CD14-positive monocyte (primary cell): ENCODE measurements at regions not wholly inside any gene's neighbourhood (a gene's known extent, or its start where the extent isn't known, plus 50 kb on each side); places are given as distances from the start of the nearest gene placed in this dataset.

Source experiments
- DNase-seq, 3 donors: peaks; one replicate each; pipeline ENCODE4 v3.0.0-alpha.2; 2011 to 2022
- H2AFZ ChIP-seq: 2 replicates; pipeline ENCODE4 v1.6.0; 2012; ENCODE audit warnings: mild to moderate bottlenecking, low read depth, low read length, inconsistent platforms; ENCODE audit not compliant: insufficient read depth, poor library complexity, severe bottlenecking
- H3K27ac ChIP-seq, 2 donors: 1 replicate in 1 of 2; 2 replicates in 1 of 2; pipeline ENCODE4 v1.5.1; 2012 to 2013; ENCODE audit warnings: low read length in 2 of 2, control low read depth in 1 of 2, inconsistent platforms in 1 of 2, low read depth in 1 of 2, mild to moderate bottlenecking in 1 of 2
- H3K27me3 ChIP-seq, 2 donors: one replicate each; pipeline versions ENCODE4 v1.6.0 to v1.6.1; 2011 to 2013; ENCODE audit warnings: low read length in 2 of 2; ENCODE audit not compliant: control insufficient read depth in 2 of 2, insufficient read depth in 2 of 2
- H3K36me3 ChIP-seq, 2 donors: replicated peaks in 1 of 2; 1 replicate in 1 of 2; 2 replicates in 1 of 2; pipeline versions ENCODE4 v1.5.1 to v1.6.1; 2012 to 2013; ENCODE audit warnings: low read length in 2 of 2, control low read depth in 1 of 2, inconsistent platforms in 1 of 2, mild to moderate bottlenecking in 1 of 2; ENCODE audit not compliant: insufficient read depth in 2 of 2, control insufficient read depth in 1 of 2
- H3K4me1 ChIP-seq, 2 donors: 1 replicate in 1 of 2; 2 replicates in 1 of 2; pipeline versions ENCODE4 v1.5.1 to v1.6.1; 2012 to 2013; ENCODE audit warnings: low read length in 2 of 2, control low read depth in 1 of 2, inconsistent platforms in 1 of 2, mild to moderate bottlenecking in 1 of 2, moderate library complexity in 1 of 2; ENCODE audit not compliant: insufficient read depth in 2 of 2, control insufficient read depth in 1 of 2
- H3K4me2 ChIP-seq: replicated peaks from 2 replicates; pipeline ENCODE3; 2012; ENCODE audit warnings: low read length, moderate library complexity, mild to moderate bottlenecking; ENCODE audit not compliant: poor library complexity, severe bottlenecking; ENCODE audit errors: extremely low read depth
- H3K4me3 ChIP-seq, 3 experiments: fragments of 200-600 bp in 1 of 3; sonication (generic) in 1 of 3; replicated peaks in 1 of 3; 1 replicate in 2 of 3; 2 replicates in 1 of 3; pipeline ENCODE4 v1.5.1; 2011 to 2013; ENCODE audit warnings: low read length in 3 of 3, mild to moderate bottlenecking in 3 of 3, control low read depth in 2 of 3, low read depth in 2 of 3, inconsistent platforms in 1 of 3, moderate library complexity in 1 of 3
- H3K79me2 ChIP-seq: 2 replicates; pipeline ENCODE4 v1.6.0; 2012; ENCODE audit warnings: mild to moderate bottlenecking, control low read depth, inconsistent platforms, low read length, moderate library complexity; ENCODE audit not compliant: insufficient read depth
- H3K9ac ChIP-seq: 2 replicates; pipeline ENCODE4 v1.6.0; 2017; ENCODE audit warnings: low read length, mild to moderate bottlenecking; ENCODE audit not compliant: insufficient read depth, poor library complexity, severe bottlenecking
- H3K9me3 ChIP-seq, 2 donors: replicated peaks in 1 of 2; 1 replicate in 1 of 2; 2 replicates in 1 of 2; pipeline versions ENCODE4 v1.5.1 to v1.6.1; 2012 to 2013; ENCODE audit warnings: low read length in 2 of 2, control low read depth in 1 of 2; ENCODE audit not compliant: control insufficient read depth in 1 of 2, insufficient read depth in 1 of 2
- H4K20me1 ChIP-seq: 2 replicates; pipeline ENCODE4 v1.6.0; 2012; ENCODE audit warnings: mild to moderate bottlenecking, low read length, control low read depth, moderate library complexity; ENCODE audit not compliant: insufficient read depth
- H3K27ac Mint-ChIP-seq, 7 donors: one replicate each; pipeline ENCODE4 v1.8.0; 2020; ENCODE audit warnings: mild to moderate bottlenecking in 7 of 7, mixed read lengths in 7 of 7, moderate library complexity in 6 of 7, inconsistent platforms in 2 of 7
- H3K27me3 Mint-ChIP-seq, 3 donors: one replicate each; pipeline ENCODE4 v1.8.0; 2021 to 2022; ENCODE audit warnings: low read depth in 3 of 3, mild to moderate bottlenecking in 3 of 3, mixed read lengths in 3 of 3, moderate library complexity in 3 of 3, inconsistent platforms in 1 of 3
- H3K36me3 Mint-ChIP-seq, 2 donors: one replicate each; pipeline ENCODE4 v1.8.0; 2020; ENCODE audit warnings: mixed read lengths in 2 of 2, inconsistent platforms in 1 of 2, mild to moderate bottlenecking in 1 of 2
- H3K4me1 Mint-ChIP-seq: one replicate; pipeline ENCODE4 v1.8.0; 2020; ENCODE audit warnings: mild to moderate bottlenecking, mixed read lengths
- H3K4me3 Mint-ChIP-seq, 2 donors: one replicate each; pipeline ENCODE4 v1.8.0; 2020; ENCODE audit warnings: mild to moderate bottlenecking in 2 of 2, mixed read lengths in 2 of 2, moderate library complexity in 1 of 2
- H3K9me3 Mint-ChIP-seq, 7 donors: one replicate each; pipeline ENCODE4 v1.8.0; 2020 to 2022; ENCODE audit warnings: mixed read lengths in 7 of 7, mild to moderate bottlenecking in 6 of 7, moderate library complexity in 6 of 7, inconsistent platforms in 2 of 7
- CTCF ChIP-seq: fragments of 200-600 bp; IDR thresholded peaks from one replicate; pipeline ENCODE4 v1.8.0; 2022; ENCODE audit warnings: antibody characterized with exemption, mild to moderate bottlenecking
- WGBS: methylation state at CpG from one replicate; pipeline ENCODE4 v1.1.5; 2013; ENCODE audit warnings: missing lambda C conversion rate; ENCODE audit not compliant: insufficient coverage; 5-methylcytosine and 5-hydroxymethylcytosine counted together
- intact Hi-C, 2 donors: fragments of 100-400 bp; cut with micrococcal nuclease; formaldehyde crosslinking; loops; one replicate each; pipeline versions ENCODE4 v1.15.0 to v1.15.1; 2023

- H3K9ac ChIP-seq = no peak overlapping the region
- intact Hi-C loops = no loop called here
- no peak overlapping the region for H3K4me3 Mint-ChIP-seq
Observed at GRCh38 chr6:137430954-137431353, 63.2 kb downstream of the OLIG3 start.

GRCh38 chr6:137427656-137428290, 66.4 kb downstream of the OLIG3 start:
- intact Hi-C loops = no loop called here
- H3K4me1 ChIP-seq = no peaks in the 10 kb centered on the region
- Mint-ChIP-seq H3K36me3 (no peaks in the 10 kb centered on the region), H3K27ac (no peak overlapping the region), H3K9me3 (no peaks in the 10 kb centered on the region), H3K4me3 (no peak overlapping the region), H3K27me3 (peaks cover 0 to 3% (median 0%) of the 10 kb centered on the region in 3 donors), H3K4me1 (no peaks in the 10 kb centered on the region)
- TF ChIP-seq CTCF = no peak
- H3K9me3 ChIP-seq = no peaks in the 10 kb centered on the region
- 20% methylated on average over 1 of the region's 7 CpGs for WGBS
- no peak overlapping the region for H3K27ac ChIP-seq
- peaks cover 0 to 5% of the 10 kb centered on the region in 2 donors for H3K27me3 ChIP-seq
- no peak overlapping the region for H3K4me2 ChIP-seq
- H4K20me1 ChIP-seq = no peaks in the 10 kb centered on the region
- no peak overlapping the region for H2AFZ ChIP-seq
- H3K4me3 ChIP-seq = no peak overlapping the region
- DNase-seq = no peak
- no peaks in the 10 kb centered on the region for H3K79me2 ChIP-seq
- no peaks in the 10 kb centered on the region for H3K36me3 ChIP-seq
- H3K9ac ChIP-seq = no peak overlapping the region

More at GRCh38 chr6:137430954-137431353, 63.2 kb downstream of the OLIG3 start:
- no peak for DNase-seq
- 86% methylated on average over 2 of the region's 4 CpGs for WGBS
- no peaks in the 10 kb centered on the region for H3K36me3 Mint-ChIP-seq
- H3K9me3 Mint-ChIP-seq = no peaks in the 10 kb centered on the region
- Histone ChIP-seq H3K36me3 (no peaks in the 10 kb centered on the region), H3K4me3 (no peak overlapping the region), H3K27ac (no peak overlapping the region), H2AFZ (no peak overlapping the region), H3K27me3 (peaks cover 0 to 7% of the 10 kb centered on the region in 2 donors), H4K20me1 (no peaks in the 10 kb centered on the region), H3K9me3 (no peaks in the 10 kb centered on the region), H3K79me2 (no peaks in the 10 kb centered on the region), H3K4me1 (no peaks in the 10 kb centered on the region), H3K4me2 (no peak overlapping the region)
- peaks cover 0 to 3% (median 0%) of the 10 kb centered on the region in 3 donors for H3K27me3 Mint-ChIP-seq
- H3K27ac Mint-ChIP-seq = no peak overlapping the region
- H3K4me1 Mint-ChIP-seq = no peaks in the 10 kb centered on the region
- no peak for TF ChIP-seq CTCF
